Mammary epithelial cell (primary cell): ENCODE measurements at regions not wholly inside any gene's neighbourhood (a gene's known extent, or its start where the extent isn't known, plus 50 kb on each side); places are given as distances from the start of the nearest gene placed in this dataset.

Experiments used
- CTCF ChIP-seq, 2 donors: IDR thresholded peaks in 1 of 2; conservative IDR thresholded peaks in 1 of 2; 2 replicates each; pipeline ENCODE4 v1.5.1; 2011 to 2012; ENCODE audit warnings: inconsistent platforms in 2 of 2, low read length in 2 of 2, mild to moderate bottlenecking in 2 of 2, control low read depth in 1 of 2, low read depth in 1 of 2; ENCODE audit not compliant: insufficient read depth in 1 of 2; ENCODE audit errors: extremely low read depth in 1 of 2
- EZH2 ChIP-seq: IDR thresholded peaks from 2 replicates; pipeline ENCODE4 v1.6.1; 2012; ENCODE audit warnings: low read length, inconsistent platforms, borderline replicate concordance

GRCh38 chr2:181317511-181317910, 139.7 kb upstream of the ITGA4 start:
- TF ChIP-seq EZH2 (no peak), CTCF (conservative IDR thresholded peaks at IDR 0.05 in 1 of 2, IDR thresholded peaks at IDR 0.05 in 1 of 2; ENCODE audit: extremely low read depth in 1 of 2, insufficient read depth in 1 of 2, low read depth in 1 of 2, low read length in 2 of 2) (no peak)
